ENCODE measurements at regions not wholly inside any gene's neighbourhood (a gene's known extent, or its start where the extent isn't known, plus 50 kb on each side); places are given as distances from the start of the nearest gene placed in this dataset.

GRCh38 chr3:187968883-187969580 lies 184.9 kb upstream of the LPP start:
- TF ChIP-seq CTCF (IDR thresholded peaks at IDR 0.05; ENCODE audit: insufficient read depth, low read depth, low read length, missing control alignments) = no peak
- no peak overlapping the region for H3K4me3 ChIP-seq (ENCODE audit: low read length)
- DNase-seq (ENCODE audit: low read depth) = peak; percentile 67

GRCh38 chr3:187969581-187969950 lies 184.4 kb upstream of the LPP start:
- no peak for DNase-seq (ENCODE audit: low read depth)
- no peak for TF ChIP-seq CTCF (IDR thresholded peaks at IDR 0.05; ENCODE audit: insufficient read depth, low read depth, low read length, missing control alignments)
- H3K4me3 ChIP-seq (ENCODE audit: low read length) = no peak overlapping the region

DNA sequence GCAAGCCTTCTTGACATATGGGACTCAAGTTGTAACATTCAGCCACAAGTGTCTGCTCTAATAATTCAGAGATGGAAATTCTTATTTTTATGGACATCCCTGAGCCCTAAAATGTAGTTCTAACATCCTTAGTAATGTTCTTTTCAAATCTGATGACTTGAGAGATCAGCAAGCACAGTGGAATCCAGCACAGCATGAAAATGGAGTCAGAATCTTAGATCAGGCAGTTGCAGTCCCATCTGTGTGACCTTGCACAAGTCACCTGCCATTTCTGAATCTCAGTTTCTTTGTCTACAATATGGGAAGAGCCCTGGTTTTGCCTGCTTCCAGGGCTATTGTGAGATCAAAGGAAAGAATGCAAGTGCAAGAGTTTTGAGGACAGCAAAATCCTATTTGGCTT lies 183.9 kb upstream of the LPP start:
- no peak for DNase-seq (ENCODE audit: low read depth)
- no peak for TF ChIP-seq CTCF (IDR thresholded peaks at IDR 0.05; ENCODE audit: insufficient read depth, low read depth, low read length, missing control alignments)
- H3K4me3 ChIP-seq (ENCODE audit: low read length) = no peak overlapping the region

DNA sequence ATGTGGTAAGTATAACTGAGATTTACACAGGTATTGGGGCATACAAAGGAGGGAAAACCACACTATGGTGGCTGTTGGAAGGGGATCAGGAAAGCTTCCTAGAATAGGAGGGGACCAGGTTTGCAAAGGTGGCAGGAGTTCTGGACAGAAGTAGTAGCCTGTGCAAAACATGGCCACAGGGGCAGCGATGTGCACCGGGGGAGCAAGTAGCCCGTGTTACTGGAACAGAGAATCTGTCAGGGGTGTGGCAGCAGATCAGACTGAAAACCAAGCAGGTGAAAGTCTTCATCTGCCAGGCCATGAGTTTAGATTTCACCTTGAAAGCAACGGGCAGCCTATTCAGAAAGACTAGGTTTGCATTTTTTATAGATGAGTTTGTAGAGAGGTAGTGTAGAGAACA lies 182.3 kb upstream of the LPP start:
- no peak overlapping the region for H3K4me3 ChIP-seq (ENCODE audit: low read length)
- TF ChIP-seq CTCF (IDR thresholded peaks at IDR 0.05; ENCODE audit: insufficient read depth, low read depth, low read length, missing control alignments) = no peak
- no peak for DNase-seq (ENCODE audit: low read depth)

DNA sequence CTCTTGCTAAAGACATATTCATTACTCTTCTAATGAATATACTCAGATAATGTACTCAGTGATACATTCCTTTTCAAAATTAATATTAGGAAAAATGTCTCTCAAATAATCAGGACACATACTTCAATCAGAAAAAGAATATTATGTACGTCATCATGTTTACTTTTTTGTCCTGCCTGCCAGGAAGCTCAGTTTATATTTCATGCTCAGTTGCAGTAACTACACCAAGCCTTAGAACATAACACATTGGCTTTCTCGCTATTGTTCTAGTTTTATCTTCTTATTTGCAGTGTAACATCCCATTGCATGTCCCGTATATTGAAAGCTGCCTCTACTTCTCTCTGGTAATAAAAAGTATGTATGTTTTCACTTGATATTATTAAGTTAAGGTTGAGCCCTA lies 181.5 kb upstream of the LPP start:
- DNase-seq (ENCODE audit: low read depth) = no peak
- no peak overlapping the region for H3K4me3 ChIP-seq (ENCODE audit: low read length)
- no peak for TF ChIP-seq CTCF (IDR thresholded peaks at IDR 0.05; ENCODE audit: insufficient read depth, low read depth, low read length, missing control alignments)

DNA sequence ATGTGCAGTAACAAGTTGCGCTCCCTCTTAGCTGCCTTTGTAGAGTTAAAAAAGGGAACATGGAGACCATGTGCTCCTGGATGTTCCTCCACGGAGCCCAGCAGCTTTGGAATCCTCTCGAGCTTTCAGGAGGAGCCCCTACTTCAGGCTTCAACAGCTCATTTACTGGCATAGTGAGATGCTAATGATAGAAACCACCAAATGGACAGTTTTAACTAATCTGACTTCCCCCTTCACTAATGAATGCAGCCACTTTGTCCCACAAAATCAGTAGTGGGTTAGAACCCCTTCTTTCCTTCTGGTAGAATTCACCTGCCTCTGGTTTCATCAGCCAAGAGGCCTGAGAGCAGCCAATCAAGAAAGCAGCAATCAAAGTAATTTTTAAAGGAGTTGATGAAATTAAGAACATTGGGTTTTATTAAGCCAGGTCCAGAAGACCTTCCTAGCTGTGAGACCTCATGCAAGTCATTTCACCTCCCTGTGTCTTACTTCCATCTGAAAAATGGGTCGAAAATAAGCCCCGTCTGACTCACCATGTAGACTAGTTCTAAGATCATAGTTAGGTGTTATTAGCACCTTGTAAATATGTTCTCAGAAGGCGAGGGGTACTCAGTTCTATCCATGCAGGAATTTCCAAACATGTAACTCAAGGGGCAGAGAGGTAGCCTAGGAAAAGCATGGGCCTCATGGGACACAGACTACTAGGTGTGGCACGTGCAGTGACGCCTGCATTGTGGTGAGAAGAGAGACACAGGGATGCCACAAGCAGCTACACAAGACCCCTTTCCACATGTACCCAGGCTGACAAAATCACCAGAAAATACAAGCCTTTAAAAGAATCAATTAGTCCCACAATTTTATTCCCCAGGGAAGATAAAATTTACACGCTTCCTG lies 179.7 kb upstream of the LPP start:
- DNase-seq (ENCODE audit: low read depth) = no peak
- no peak for TF ChIP-seq CTCF (IDR thresholded peaks at IDR 0.05; ENCODE audit: insufficient read depth, low read depth, low read length, missing control alignments)
- no peak overlapping the region for H3K4me3 ChIP-seq (ENCODE audit: low read length)
